ENCODE measurements at regions not wholly inside any gene's neighbourhood (a gene's known extent, or its start where the extent isn't known, plus 50 kb on each side); places are given as distances from the start of the nearest gene placed in this dataset.

- no peak for DNase-seq
- Mint-ChIP-seq H3K4me3 (no peak overlapping the region), H3K4me1 (no peaks in the 10 kb centered on the region), H3K36me3 (ENCODE audit: low read depth) (no peaks in the 10 kb centered on the region), H3K9me3 (no peaks in the 10 kb centered on the region), H3K27ac (no peak overlapping the region), H3K27me3 (peaks cover 11% of the 10 kb centered on the region)
- ChIA-PET CTCF (no interaction called here), POLR2A (no interaction called here)
- no peak for TF ChIP-seq CTCF (IDR thresholded peaks at IDR 0.05)
- intact Hi-C loops (cut with micrococcal nuclease) = no loop called here
- no peak for ATAC-seq (ENCODE audit: low read depth)
These were observed 170.1 kb upstream of the NPVF start for GRCh38 chr7:25398418-25398817.

- no peak overlapping the region for H3K4me3 Mint-ChIP-seq
- POLR2A ChIA-PET = no interaction called here
- no peak for ATAC-seq (ENCODE audit: low read depth)
- no peak overlapping the region for H3K27ac Mint-ChIP-seq
- no peak for DNase-seq
- H3K4me1 Mint-ChIP-seq = no peaks in the 10 kb centered on the region
- intact Hi-C loops (cut with micrococcal nuclease) = no loop called here
- H3K27me3 Mint-ChIP-seq = peaks cover 13% of the 10 kb centered on the region
- no peaks in the 10 kb centered on the region for H3K36me3 Mint-ChIP-seq (ENCODE audit: low read depth)
- no peak for TF ChIP-seq CTCF (IDR thresholded peaks at IDR 0.05)
- CTCF ChIA-PET = no interaction called here
- H3K9me3 Mint-ChIP-seq = no peaks in the 10 kb centered on the region
These were observed 170.9 kb upstream of the NPVF start for GRCh38 chr7:25399000-25399750.

- no peak for DNase-seq
- no peak for ATAC-seq (ENCODE audit: low read depth)
- no peak overlapping the region for H3K27ac Mint-ChIP-seq
These were observed 174.2 kb upstream of the NPVF start for GRCh38 chr7:25402532-25402931.

GRCh38 chr7:25405736-25406135 lies 177.4 kb upstream of the NPVF start:
- Mint-ChIP-seq H3K9me3 (no peaks in the 10 kb centered on the region), H3K4me3 (no peak overlapping the region), H3K27ac (no peak overlapping the region), H3K4me1 (no peaks in the 10 kb centered on the region), H3K27me3 (peaks cover 21% of the 10 kb centered on the region), H3K36me3 (ENCODE audit: low read depth) (no peaks in the 10 kb centered on the region)
- no peak for ATAC-seq (ENCODE audit: low read depth)
- no peak for TF ChIP-seq CTCF (IDR thresholded peaks at IDR 0.05)
- ChIA-PET CTCF (no interaction called here), POLR2A (no interaction called here)
- no peak for DNase-seq
- intact Hi-C loops (cut with micrococcal nuclease) = no loop called here

More at GRCh38 chr7:25402532-25402931, 174.2 kb upstream of the NPVF start:
- H3K27me3 Mint-ChIP-seq = peaks cover 15% of the 10 kb centered on the region
- no peak for TF ChIP-seq CTCF (IDR thresholded peaks at IDR 0.05)
- CTCF ChIA-PET = interaction anchor here (1.4 kb wide), 1 partner anchor 10 kb away, joined by 3 read pairs; no protein-coding TSS in a partner anchor
- no peaks in the 10 kb centered on the region for H3K9me3 Mint-ChIP-seq
- no peaks in the 10 kb centered on the region for H3K36me3 Mint-ChIP-seq (ENCODE audit: low read depth)
- intact Hi-C loops (cut with micrococcal nuclease) = no loop called here
- POLR2A ChIA-PET = no interaction called here
- no peaks in the 10 kb centered on the region for H3K4me1 Mint-ChIP-seq
- no peak overlapping the region for H3K4me3 Mint-ChIP-seq

GRCh38 chr7:25407053-25407452 lies 178.8 kb upstream of the NPVF start:
- no peak for TF ChIP-seq CTCF (IDR thresholded peaks at IDR 0.05)
- no peak for ATAC-seq (ENCODE audit: low read depth)
- Mint-ChIP-seq H3K27ac (no peak overlapping the region), H3K4me3 (no peak overlapping the region), H3K4me1 (no peaks in the 10 kb centered on the region), H3K9me3 (no peaks in the 10 kb centered on the region), H3K36me3 (ENCODE audit: low read depth) (no peaks in the 10 kb centered on the region), H3K27me3 (peaks cover 21% of the 10 kb centered on the region)
- DNase-seq = no peak
- ChIA-PET CTCF (interaction anchor here (1.4 kb wide), 1 partner anchor 15 kb away, joined by 4 read pairs; no protein-coding TSS in a partner anchor), POLR2A (no interaction called here)
- intact Hi-C loops (cut with micrococcal nuclease) = no loop called here
